Left renal pelvis (tissue), 4 donors: ENCODE measurements at regions not wholly inside any gene's neighbourhood (a gene's known extent, or its start where the extent isn't known, plus 50 kb on each side); places are given as distances from the start of the nearest gene placed in this dataset.

ENCODE experiments used
- DNase-seq, 4 donors: peaks; one replicate each; pipeline ENCODE4 v3.0.0-alpha.2; 2013; ENCODE audit warnings: low read depth in 4 of 4, low spot score in 3 of 4

DNA sequence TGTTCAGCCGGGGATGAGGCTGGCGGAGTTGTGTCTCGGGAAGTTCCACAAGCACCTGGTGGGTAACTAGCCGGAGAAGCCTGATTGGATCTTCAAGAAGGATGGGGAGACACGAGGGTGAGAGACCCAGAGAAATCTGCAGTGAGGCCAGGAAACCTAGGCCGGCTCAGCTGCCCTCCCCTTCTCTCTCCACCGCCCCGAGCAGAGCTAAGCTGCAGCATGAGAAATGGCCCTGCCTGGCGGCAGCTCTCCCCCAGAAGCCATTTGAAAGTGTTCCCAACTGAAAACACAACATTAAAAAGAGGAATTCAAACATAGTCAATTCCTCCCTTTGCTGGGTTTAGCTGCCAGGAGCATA, 77.8 kb upstream of the SHISAL1 start:
- no peak for DNase-seq

GRCh38 chr22:44389926-44390612, 77.3 kb upstream of the SHISAL1 start:
- no peak for DNase-seq

DNA sequence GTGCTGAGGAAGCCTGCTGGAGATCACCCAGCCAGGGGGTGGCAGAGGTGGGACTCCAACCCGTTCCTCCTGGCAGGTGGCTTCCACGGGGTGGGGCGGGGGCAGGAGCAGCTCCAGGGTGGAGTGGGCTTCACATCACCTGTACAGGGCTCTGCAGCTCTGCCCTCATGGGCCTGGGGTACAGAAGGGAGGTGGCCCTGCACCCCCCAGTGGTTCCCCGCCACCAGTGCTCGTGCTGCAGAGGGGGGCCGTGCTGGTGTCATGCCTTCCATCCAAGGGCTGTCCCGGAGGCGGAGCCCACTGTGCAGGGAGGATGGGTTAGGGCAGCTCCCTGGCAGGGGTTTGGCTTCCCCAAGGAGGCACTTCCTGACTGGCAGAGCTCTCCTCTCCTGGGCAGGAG, 76.4 kb upstream of the SHISAL1 start:
- no peak for DNase-seq

GRCh38 chr22:44387486-44387885, 74.7 kb upstream of the SHISAL1 start:
- DNase-seq = no peak

DNA sequence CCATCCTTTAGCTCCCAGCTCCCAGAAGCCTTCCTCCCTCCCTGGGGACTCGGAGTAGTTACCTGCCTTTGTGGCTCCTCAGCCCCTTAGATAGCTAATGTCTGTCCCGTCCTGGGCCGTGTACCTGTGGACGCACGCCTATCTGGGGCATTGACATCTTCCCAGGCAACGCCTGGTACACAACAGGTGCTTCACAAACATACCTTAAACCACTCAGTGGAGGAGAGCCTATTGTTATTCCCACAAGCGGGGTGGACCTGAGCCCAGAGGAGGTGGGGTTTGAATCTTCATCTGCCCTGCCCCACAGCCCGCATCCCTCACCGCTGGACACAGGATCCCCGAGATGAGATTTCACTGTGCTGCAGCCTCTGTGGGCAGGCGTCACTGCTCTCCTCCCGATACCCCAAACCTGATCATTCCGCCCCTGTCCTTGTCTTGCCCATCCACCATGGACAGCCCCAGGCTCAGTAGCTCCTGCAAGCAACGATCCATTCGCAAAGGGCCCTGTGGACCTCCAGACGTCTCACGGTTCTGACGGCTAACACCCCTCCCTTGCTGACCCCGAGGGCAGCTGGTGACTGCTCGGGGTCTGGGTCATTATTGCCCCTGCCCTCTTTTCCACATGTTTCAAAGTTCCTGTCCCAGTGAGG, 73.8 kb upstream of the SHISAL1 start:
- no peak for DNase-seq

- DNase-seq = no peak
Observed at GRCh38 chr22:44385781-44386180, 73.0 kb upstream of the SHISAL1 start.

- no peak for DNase-seq
Observed at GRCh38 chr22:44385296-44385610, 72.5 kb upstream of the SHISAL1 start.

GRCh38 chr22:44384563-44385295, 72.0 kb upstream of the SHISAL1 start:
- DNase-seq = no peak

DNA sequence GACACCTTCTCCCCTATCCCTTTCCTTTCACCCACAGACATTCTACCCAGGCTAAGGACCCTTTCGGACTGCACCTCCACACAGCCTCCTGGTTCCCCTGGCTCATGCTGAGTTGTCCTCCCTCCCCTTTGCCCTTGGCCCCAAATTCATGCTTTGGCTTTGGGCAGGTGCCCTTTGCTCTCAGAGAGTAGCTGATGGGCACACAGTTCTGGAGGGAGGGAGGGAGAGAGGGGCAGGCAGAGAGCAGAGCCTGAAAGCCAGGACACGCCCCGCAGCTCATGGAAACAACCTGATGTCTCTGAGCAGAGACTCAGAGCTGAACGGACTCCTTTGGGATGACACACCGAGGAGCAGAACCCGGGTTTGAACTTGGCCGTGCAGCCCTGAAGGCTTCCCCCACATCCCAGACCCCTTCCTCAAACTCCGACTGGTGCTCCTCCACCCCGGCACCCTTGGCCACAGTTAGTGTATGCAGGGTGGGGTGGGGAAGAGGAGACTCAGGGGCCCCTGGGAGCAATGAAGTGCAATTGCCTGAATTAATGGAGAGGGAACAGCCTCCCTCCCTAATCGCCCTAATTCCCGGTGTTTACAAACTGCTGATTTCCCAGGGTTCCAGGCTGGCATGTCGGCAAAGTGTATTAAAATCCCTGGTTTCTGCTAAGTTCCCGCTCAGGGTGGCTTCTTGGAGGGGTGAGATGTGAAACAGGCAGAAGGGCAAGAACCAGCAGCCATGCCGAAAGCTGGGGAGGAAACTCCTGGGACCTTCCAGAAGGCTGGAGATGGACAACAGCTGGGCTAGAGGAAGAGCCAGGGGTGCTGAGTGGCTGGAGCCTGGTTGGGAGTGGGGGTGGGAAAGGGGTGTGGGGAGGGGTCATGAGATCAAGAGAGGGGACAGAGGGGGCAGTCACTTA, 71.2 kb upstream of the SHISAL1 start:
- no peak for DNase-seq

GRCh38 chr22:44383064-44383575, 70.4 kb upstream of the SHISAL1 start:
- DNase-seq = no peak

- no peak for DNase-seq
Observed at GRCh38 chr22:44382116-44383038, 69.6 kb upstream of the SHISAL1 start.

- no peak for DNase-seq
Observed at GRCh38 chr22:44381761-44382115, 69.0 kb upstream of the SHISAL1 start.

DNA sequence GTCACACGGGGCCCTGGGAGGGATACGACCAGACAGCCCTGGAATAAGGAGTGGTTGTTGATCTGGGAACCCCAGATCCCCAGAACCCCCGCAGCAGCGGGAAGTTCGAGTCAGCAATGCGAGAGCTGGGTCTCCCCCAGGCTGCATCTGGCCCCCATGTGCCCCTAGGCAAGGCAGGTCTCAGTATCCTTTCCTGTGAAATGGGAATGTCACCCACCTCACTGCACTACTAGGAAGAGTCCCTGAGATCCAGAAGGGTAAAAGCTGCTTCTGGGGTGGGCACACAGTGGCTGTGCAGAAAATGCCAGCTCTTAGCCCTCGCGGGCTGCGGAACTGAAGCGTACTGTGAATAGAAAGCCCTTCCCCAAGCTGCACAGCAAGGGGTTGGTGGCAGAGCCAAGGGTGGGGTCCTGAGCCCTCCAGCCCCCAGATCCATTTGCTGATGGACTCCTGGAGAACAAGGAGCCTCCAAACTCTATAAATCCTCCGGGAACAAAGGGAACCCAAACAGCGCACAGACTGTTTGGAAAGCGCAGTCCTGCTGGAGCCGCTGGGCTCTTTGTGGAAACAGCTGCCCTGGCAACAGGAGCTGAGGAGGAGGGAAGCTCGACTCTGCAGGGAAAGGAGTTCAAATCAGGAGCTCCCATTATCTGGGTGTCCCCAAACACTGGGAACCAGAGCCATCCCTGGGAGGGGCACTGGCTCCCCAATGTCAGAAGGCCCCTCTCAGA, 68.2 kb upstream of the SHISAL1 start:
- no peak for DNase-seq

DNA sequence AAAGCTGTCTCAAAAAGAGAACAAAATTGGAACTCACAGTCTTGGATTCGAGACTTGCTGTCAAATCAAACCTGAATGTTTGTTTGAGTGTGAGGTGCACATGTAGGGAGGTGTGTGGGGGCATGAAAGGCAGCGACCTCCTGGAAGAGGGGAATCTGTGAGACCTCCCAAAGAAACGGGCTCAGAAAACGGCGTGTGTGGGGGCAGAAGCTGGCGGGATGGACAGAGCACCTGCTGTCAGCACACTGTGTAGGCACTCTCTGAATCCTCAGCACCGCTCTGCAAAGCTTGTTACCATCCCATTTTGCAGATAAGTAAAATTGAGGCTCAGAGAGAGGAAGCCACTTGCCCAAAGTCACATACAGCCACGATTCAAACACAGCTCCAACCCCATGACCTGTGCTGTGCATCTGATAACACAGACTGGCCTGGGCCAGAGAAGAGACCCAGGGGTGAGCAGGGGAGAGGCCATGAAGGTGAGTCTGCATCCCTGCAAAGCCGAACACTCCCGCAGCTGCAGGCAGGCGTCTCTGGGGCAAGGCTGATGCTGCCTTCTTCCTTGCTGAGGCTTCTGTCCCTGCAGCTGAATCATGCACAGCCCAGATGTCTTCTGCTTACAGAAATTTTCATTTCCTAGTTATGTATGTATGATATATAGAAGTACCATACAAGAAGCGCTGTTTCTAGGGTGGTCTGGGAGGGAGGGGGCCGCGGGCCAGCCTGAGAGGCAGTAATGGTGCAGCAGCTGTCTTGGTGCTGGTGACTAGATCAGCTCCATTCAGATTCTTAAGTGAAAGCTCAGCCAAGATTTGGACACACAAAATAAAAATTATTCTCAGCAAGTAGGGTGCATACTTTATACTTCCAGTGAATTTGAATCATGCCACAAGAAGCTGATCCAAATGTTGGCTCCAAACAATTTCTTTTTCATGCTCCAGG, 67.3 kb upstream of the SHISAL1 start:
- no peak for DNase-seq

DNA sequence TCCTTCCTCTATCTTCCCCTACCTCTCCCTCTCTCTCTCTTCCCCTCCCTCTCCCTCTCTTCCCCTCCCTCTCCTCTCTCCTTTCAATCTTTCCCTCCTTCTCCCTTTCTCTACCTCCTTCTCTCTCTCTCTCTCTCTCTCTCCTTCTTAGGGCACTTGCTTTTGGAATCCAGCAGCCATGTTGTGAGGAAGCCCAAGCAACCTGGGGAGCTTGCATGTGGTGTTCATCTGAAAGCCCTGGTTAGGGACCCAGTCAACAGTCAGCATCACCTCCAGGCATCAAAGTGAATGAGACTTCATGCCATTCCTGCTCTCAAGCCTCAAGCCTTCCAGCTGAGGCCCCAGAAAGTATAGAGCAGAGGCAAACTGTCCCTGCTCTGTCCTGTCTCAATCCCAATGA, 65.6 kb upstream of the SHISAL1 start:
- no peak for DNase-seq

GRCh38 chr22:44375451-44375850, 62.7 kb upstream of the SHISAL1 start:
- DNase-seq = no peak

GRCh38 chr22:44373234-44373633, 60.5 kb upstream of the SHISAL1 start:
- no peak for DNase-seq

DNA sequence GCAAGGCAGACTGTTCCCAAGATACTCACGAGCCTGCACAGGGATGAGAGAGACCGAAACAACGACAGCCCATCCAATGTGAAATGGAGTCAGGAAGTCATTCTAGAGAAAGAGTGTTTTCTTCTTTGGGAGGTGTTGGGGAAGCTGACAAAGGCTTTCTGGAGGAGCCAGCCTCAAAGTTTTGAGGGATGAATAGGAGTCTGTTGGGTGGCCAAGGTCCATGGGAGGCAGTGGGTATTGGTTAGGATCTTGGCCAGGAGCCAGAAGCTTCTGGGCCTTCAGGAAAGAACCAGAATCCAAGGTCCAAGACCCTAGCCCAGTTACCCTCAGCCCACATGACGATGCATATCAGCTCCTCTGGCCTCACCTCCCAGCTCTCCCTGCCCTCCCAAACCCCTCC, 59.9 kb upstream of the SHISAL1 start:
- DNase-seq = no peak
